SK-N-SH treated with all-trans-retinoic acid at 6 μM for 48 hours (cell line): ENCODE measurements at regions not wholly inside any gene's neighbourhood (a gene's known extent, or its start where the extent isn't known, plus 50 kb on each side); places are given as distances from the start of the nearest gene placed in this dataset.

ENCODE experiments used
- ATAC-seq: fragments of 200-7000 bp; cut with Tn5 transposase; 3 replicates; pipeline ENCODE4 v1.9.1; 2020; ENCODE audit warnings: mild to moderate bottlenecking, moderate library complexity
- BACH2 ChIP-seq: fragments of 250-450 bp; sonication (Bioruptor Pico); IDR thresholded peaks from 2 replicates; pipeline ENCODE4 v1.9.0; 2021; ENCODE audit warnings: mild to moderate bottlenecking, borderline replicate concordance
- CSDC2 ChIP-seq: fragments of 250-450 bp; sonication (Bioruptor Pico); IDR thresholded peaks from 2 replicates; pipeline ENCODE4 v1.5.0; 2020; ENCODE audit warnings: mild to moderate bottlenecking, moderate library complexity
- CSRNP3 ChIP-seq: fragments of 250-450 bp; sonication (Bioruptor Pico); IDR thresholded peaks from 2 replicates; pipeline ENCODE4 v1.5.1; 2021; ENCODE audit warnings: mild to moderate bottlenecking, moderate library complexity
- ESRRG ChIP-seq: fragments of 250-450 bp; sonication (Bioruptor Pico); IDR thresholded peaks from 2 replicates; pipeline ENCODE4 v1.6.1; 2021; ENCODE audit warnings: mild to moderate bottlenecking
- GLIS3 ChIP-seq: fragments of 250-450 bp; sonication (Bioruptor Pico); IDR thresholded peaks from 2 replicates; pipeline ENCODE4 v1.5.0; 2020; ENCODE audit warnings: mild to moderate bottlenecking, moderate library complexity
- ISL1 ChIP-seq: fragments of 250-450 bp; sonication (Bioruptor Pico); IDR thresholded peaks from 2 replicates; pipeline ENCODE4 v2.1.2; 2022; ENCODE audit warnings: mild to moderate bottlenecking, moderate library complexity
- PATZ1 ChIP-seq: fragments of 250-450 bp; sonication (Bioruptor Pico); IDR thresholded peaks from 2 replicates; pipeline ENCODE4 v1.8.0; 2020; ENCODE audit warnings: mild to moderate bottlenecking, moderate library complexity, borderline replicate concordance
- PPARA ChIP-seq: fragments of 250-450 bp; sonication (Bioruptor Pico); IDR thresholded peaks from 2 replicates; pipeline ENCODE4 v1.5.0; 2020; ENCODE audit warnings: mild to moderate bottlenecking, borderline replicate concordance
- RARB ChIP-seq: fragments of 250-450 bp; sonication (Bioruptor Pico); IDR thresholded peaks from 2 replicates; pipeline ENCODE4 v1.8.0; 2021; ENCODE audit warnings: mild to moderate bottlenecking, moderate library complexity
- SNAI2 ChIP-seq: fragments of 250-450 bp; sonication (Bioruptor Pico); IDR thresholded peaks from 2 replicates; pipeline ENCODE4 v1.5.0; 2020; ENCODE audit warnings: mild to moderate bottlenecking, moderate library complexity
- TCF4 ChIP-seq: fragments of 250-450 bp; sonication (Bioruptor Pico); IDR thresholded peaks from 2 replicates; pipeline ENCODE4 v1.8.0; 2021; ENCODE audit warnings: mild to moderate bottlenecking, moderate library complexity, borderline replicate concordance
- TOX ChIP-seq: fragments of 250-450 bp; sonication (Bioruptor Pico); IDR thresholded peaks from 2 replicates; pipeline ENCODE4 v1.8.0; 2021; ENCODE audit warnings: mild to moderate bottlenecking, moderate library complexity, borderline replicate concordance
- ZC3H10 ChIP-seq: fragments of 250-450 bp; sonication (Bioruptor Pico); IDR thresholded peaks from 2 replicates; pipeline ENCODE4 v1.5.1; 2021; ENCODE audit warnings: mild to moderate bottlenecking, moderate library complexity
- ZFP3 ChIP-seq: fragments of 250-450 bp; sonication (Bioruptor Pico); IDR thresholded peaks from 2 replicates; pipeline ENCODE4 v1.5.0; 2020; ENCODE audit warnings: mild to moderate bottlenecking, moderate library complexity
- ZFP30 ChIP-seq: fragments of 450-650 bp; formaldehyde crosslinking; IDR thresholded peaks from 2 replicates; pipeline ENCODE4 v1.5.0; 2022; ENCODE audit warnings: mild to moderate bottlenecking, moderate library complexity
- ZNF70 ChIP-seq: fragments of 450-650 bp; formaldehyde crosslinking; IDR thresholded peaks from 2 replicates; pipeline ENCODE4 v1.5.0; 2020; ENCODE audit warnings: mild to moderate bottlenecking, moderate library complexity
- TF ChIP-seq, protein P1 (sequence below): fragments of 250-450 bp; sonication (Bioruptor Pico); IDR thresholded peaks from 2 replicates; pipeline ENCODE4 v1.8.0; 2021; ENCODE audit warnings: low read depth, mild to moderate bottlenecking, moderate library complexity, borderline replicate concordance
- TF ChIP-seq, protein P2 (sequence below): fragments of 250-450 bp; sonication (Bioruptor Pico); IDR thresholded peaks from 2 replicates; pipeline ENCODE4 v1.5.0; 2020; ENCODE audit warnings: mild to moderate bottlenecking, moderate library complexity
- TF ChIP-seq, protein P3 (sequence below): fragments of 250-450 bp; sonication (Bioruptor Pico); IDR thresholded peaks from 2 replicates; pipeline ENCODE4 v1.5.1; 2020; ENCODE audit warnings: low read depth, mild to moderate bottlenecking, moderate library complexity

DNA sequence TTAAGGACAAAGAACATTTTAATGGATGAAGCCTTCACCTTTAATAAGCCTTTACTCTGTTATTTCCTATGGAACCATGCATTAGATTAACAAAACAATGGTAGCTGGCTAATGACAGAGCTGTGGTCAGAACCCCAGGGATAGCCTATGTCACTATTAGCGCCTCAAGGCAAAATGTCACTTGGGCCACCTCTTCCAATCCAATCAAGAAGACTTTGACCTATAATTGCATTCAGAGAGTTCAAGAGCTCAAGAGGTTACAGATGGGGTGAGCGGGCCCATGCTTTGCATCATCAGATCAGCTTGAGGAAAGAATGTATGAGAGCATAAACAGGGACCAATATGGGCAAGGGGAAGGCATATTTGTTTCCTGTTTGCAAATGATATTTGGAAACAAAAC lies 425.1 kb downstream of the ARHGEF28 start:
- TF ChIP-seq ZFP30: no peak
- TF ChIP-seq, protein P1, sequence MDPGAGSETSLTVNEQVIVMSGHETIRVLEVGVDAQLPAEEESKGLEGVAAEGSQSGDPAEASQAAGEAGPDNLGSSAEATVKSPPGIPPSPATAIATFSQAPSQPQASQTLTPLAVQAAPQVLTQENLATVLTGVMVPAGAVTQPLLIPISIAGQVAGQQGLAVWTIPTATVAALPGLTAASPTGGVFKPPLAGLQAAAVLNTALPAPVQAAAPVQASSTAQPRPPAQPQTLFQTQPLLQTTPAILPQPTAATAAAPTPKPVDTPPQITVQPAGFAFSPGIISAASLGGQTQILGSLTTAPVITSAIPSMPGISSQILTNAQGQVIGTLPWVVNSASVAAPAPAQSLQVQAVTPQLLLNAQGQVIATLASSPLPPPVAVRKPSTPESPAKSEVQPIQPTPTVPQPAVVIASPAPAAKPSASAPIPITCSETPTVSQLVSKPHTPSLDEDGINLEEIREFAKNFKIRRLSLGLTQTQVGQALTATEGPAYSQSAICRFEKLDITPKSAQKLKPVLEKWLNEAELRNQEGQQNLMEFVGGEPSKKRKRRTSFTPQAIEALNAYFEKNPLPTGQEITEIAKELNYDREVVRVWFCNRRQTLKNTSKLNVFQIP: no peak
- no peak for TF ChIP-seq PATZ1 (CRISPR knock-in tag)
- no peak for TF ChIP-seq ISL1 (CRISPR knock-in tag)
- TF ChIP-seq ESRRG (CRISPR knock-in tag): no peak
- TF ChIP-seq TOX (CRISPR knock-in tag): no peak
- TF ChIP-seq PPARA (CRISPR knock-in tag): no peak
- TF ChIP-seq TCF4: no peak
- TF ChIP-seq BACH2 (CRISPR knock-in tag): no peak
- TF ChIP-seq SNAI2: no peak
- ATAC-seq: no peak

DNA sequence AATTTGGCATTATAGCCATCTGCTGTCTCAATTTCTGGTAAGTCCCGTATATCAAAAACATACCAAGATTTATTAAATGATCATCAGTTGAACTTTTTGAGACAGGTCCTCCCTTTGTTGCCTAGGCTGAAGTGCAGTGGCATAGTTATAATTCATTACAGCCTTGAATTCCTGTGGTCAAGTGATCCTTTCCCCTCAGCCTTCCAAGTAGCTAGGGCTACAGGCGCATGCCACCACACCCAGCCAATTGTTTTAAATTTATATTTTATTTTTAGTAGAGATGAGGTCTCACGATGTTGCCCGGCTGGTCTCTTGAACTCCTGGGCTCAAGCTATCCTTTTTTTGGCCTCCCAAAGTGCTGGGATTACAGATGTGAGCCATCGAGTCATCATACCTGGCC lies 418.9 kb downstream of the ARHGEF28 start:
- no peak for TF ChIP-seq CSDC2 (CRISPR knock-in tag)
- TF ChIP-seq PPARA (CRISPR knock-in tag): no peak
- TF ChIP-seq, protein P2, sequence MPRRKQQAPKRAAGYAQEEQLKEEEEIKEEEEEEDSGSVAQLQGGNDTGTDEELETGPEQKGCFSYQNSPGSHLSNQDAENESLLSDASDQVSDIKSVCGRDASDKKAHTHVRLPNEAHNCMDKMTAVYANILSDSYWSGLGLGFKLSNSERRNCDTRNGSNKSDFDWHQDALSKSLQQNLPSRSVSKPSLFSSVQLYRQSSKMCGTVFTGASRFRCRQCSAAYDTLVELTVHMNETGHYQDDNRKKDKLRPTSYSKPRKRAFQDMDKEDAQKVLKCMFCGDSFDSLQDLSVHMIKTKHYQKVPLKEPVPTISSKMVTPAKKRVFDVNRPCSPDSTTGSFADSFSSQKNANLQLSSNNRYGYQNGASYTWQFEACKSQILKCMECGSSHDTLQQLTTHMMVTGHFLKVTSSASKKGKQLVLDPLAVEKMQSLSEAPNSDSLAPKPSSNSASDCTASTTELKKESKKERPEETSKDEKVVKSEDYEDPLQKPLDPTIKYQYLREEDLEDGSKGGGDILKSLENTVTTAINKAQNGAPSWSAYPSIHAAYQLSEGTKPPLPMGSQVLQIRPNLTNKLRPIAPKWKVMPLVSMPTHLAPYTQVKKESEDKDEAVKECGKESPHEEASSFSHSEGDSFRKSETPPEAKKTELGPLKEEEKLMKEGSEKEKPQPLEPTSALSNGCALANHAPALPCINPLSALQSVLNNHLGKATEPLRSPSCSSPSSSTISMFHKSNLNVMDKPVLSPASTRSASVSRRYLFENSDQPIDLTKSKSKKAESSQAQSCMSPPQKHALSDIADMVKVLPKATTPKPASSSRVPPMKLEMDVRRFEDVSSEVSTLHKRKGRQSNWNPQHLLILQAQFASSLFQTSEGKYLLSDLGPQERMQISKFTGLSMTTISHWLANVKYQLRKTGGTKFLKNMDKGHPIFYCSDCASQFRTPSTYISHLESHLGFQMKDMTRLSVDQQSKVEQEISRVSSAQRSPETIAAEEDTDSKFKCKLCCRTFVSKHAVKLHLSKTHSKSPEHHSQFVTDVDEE (CRISPR knock-in tag): no peak
- TF ChIP-seq, all 23 proteins: peak for 0

DNA sequence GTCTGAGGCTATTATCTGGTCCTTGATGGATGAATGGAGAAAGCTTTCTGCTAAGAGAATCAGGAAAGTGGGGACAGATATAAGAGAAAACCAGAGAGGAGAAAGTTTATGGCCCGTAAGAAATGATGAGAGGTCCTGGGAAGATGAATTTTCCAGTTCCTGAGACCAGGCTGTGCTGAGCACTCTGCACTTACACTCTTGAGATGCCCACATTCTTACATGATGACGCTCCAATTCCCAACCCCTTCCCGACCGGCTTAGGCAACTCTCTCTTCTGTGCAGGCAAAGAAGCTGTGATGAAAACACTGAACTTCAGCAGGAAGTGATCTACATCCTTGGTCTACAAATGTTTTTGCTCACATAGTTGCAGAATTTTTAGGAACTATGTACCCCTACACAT lies 417.0 kb downstream of the ARHGEF28 start:
- peak; percentile 72 for ATAC-seq
- TF ChIP-seq ZC3H10 (CRISPR knock-in tag): no peak
- no peak for TF ChIP-seq TOX (CRISPR knock-in tag)
- TF ChIP-seq ZNF70 (CRISPR knock-in tag): no peak
- TF ChIP-seq ZFP30: no peak
- TF ChIP-seq SNAI2: no peak
- TF ChIP-seq ZFP3: no peak
- no peak for TF ChIP-seq ISL1 (CRISPR knock-in tag)
- TF ChIP-seq, protein P2 (CRISPR knock-in tag): no peak
- TF ChIP-seq CSRNP3: no peak
- TF ChIP-seq BACH2 (CRISPR knock-in tag): no peak
- no peak for TF ChIP-seq GLIS3 (CRISPR knock-in tag)
- TF ChIP-seq CSDC2 (CRISPR knock-in tag): no peak
- no peak for TF ChIP-seq TCF4
- no peak for TF ChIP-seq RARB (CRISPR knock-in tag)
- TF ChIP-seq, protein P1: no peak
- no peak for TF ChIP-seq PATZ1 (CRISPR knock-in tag)
- TF ChIP-seq, protein P3, sequence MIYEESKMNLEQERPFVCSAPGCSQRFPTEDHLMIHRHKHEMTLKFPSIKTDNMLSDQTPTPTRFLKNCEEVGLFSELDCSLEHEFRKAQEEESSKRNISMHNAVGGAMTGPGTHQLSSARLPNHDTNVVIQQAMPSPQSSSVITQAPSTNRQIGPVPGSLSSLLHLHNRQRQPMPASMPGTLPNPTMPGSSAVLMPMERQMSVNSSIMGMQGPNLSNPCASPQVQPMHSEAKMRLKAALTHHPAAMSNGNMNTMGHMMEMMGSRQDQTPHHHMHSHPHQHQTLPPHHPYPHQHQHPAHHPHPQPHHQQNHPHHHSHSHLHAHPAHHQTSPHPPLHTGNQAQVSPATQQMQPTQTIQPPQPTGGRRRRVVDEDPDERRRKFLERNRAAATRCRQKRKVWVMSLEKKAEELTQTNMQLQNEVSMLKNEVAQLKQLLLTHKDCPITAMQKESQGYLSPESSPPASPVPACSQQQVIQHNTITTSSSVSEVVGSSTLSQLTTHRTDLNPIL (CRISPR knock-in tag): no peak

More for the DNA sequence above, 418.9 kb downstream of the ARHGEF28 start:
- no peak for ATAC-seq
